Thyroid gland (tissue), 4 donors: ENCODE measurements at regions not wholly inside any gene's neighbourhood (a gene's known extent, or its start where the extent isn't known, plus 50 kb on each side); places are given as distances from the start of the nearest gene placed in this dataset.

ENCODE experiments used
- DNase-seq, 2 donors: peaks; one replicate each; pipeline ENCODE4 v3.0.0-alpha.2; 2019
- H3K27ac ChIP-seq, 3 donors: fragments of 200-600 bp; sonication (generic); 1 replicate in 2 of 3; 2 replicates in 1 of 3; pipeline ENCODE4 v1.5.1; 2016 to 2019; ENCODE audit warnings: mild to moderate bottlenecking in 1 of 3, moderate library complexity in 1 of 3
- H3K27me3 ChIP-seq: fragments of 200-600 bp; sonication (generic); one replicate; pipeline ENCODE4 v1.5.1; 2019
- H3K36me3 ChIP-seq, 2 donors: fragments of 200-600 bp; sonication (generic); one replicate each; pipeline ENCODE4 v1.5.1; 2016 to 2019
- H3K4me1 ChIP-seq, 2 donors: fragments of 200-600 bp; sonication (generic); one replicate each; pipeline ENCODE4 v1.5.1; 2017 to 2019
- H3K4me3 ChIP-seq, 3 donors: fragments of 200-600 bp; sonication (generic); replicated peaks in 1 of 3; 1 replicate in 2 of 3; 2 replicates in 1 of 3; pipeline ENCODE4 v1.5.1; 2016; ENCODE audit warnings: mild to moderate bottlenecking in 1 of 3
- H3K9me3 ChIP-seq: fragments of 200-600 bp; sonication (generic); one replicate; pipeline ENCODE4 v1.5.1; 2017
- POLR2A ChIP-seq, 2 donors: fragments of 450-650 bp; IDR thresholded peaks; one replicate each; pipeline ENCODE4 v1.6.1; 2017; ENCODE audit warnings: antibody characterized with exemption in 2 of 2, mild to moderate bottlenecking in 2 of 2, moderate library complexity in 1 of 2
- WGBS, 2 donors: methylation state at CpG; one replicate each; pipeline ENCODE4 v1.1.5; 2017; 5-methylcytosine and 5-hydroxymethylcytosine counted together
- intact Hi-C: fragments of 100-400 bp; cut with DNase I; formaldehyde crosslinking; loops from one replicate; pipeline ENCODE4 v1.15.1; 2023
- TF ChIP-seq, protein P1 (sequence below), 6 experiments: fragments of 200-600 bp in 3 of 6; fragments of 450-650 bp in 3 of 6; sonication (generic) in 3 of 6; IDR thresholded peaks; one replicate each; pipeline ENCODE4 v1.5.1; 2016 to 2019; ENCODE audit warnings: antibody characterized with exemption in 6 of 6, mild to moderate bottlenecking in 2 of 6, inconsistent platforms in 1 of 6, moderate library complexity in 1 of 6

DNA sequence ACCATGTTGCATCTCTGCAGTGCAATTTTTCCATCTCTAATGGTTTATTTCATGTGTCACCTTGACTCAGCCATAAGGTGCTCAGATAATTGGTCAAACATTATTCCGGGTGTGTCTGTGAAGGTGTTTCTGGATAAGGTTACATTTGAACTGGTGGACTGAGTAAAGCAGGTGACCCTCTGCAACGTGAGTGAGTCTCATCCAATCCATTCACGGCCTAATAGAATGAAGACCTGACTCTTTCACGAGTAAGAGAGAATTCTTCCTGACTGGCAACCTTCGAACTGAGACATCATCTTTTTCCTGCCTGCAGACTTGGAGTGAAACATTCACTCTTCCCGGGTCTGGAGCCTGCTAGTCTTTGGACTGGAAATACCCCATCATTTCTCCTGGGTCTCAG is 77.1 kb upstream of the SLC22A23 start:
- WGBS, 2 donors = 83 to 94% methylated on average over 6 of the region's 6 CpGs
- no peaks in the 10 kb centered on the region for H3K4me1 ChIP-seq
- H3K9me3 ChIP-seq = no peaks in the 10 kb centered on the region
- no peak overlapping the region for H3K4me3 ChIP-seq
- DNase-seq = no peak
- H3K27ac ChIP-seq = no peak overlapping the region
- TF ChIP-seq, protein P1, sequence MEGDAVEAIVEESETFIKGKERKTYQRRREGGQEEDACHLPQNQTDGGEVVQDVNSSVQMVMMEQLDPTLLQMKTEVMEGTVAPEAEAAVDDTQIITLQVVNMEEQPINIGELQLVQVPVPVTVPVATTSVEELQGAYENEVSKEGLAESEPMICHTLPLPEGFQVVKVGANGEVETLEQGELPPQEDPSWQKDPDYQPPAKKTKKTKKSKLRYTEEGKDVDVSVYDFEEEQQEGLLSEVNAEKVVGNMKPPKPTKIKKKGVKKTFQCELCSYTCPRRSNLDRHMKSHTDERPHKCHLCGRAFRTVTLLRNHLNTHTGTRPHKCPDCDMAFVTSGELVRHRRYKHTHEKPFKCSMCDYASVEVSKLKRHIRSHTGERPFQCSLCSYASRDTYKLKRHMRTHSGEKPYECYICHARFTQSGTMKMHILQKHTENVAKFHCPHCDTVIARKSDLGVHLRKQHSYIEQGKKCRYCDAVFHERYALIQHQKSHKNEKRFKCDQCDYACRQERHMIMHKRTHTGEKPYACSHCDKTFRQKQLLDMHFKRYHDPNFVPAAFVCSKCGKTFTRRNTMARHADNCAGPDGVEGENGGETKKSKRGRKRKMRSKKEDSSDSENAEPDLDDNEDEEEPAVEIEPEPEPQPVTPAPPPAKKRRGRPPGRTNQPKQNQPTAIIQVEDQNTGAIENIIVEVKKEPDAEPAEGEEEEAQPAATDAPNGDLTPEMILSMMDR (IDR thresholded peaks at IDR 0.05) = no peak
- no peak for TF ChIP-seq POLR2A (IDR thresholded peaks at IDR 0.05)
- intact Hi-C loops = no loop called here
- H3K27me3 ChIP-seq = no peaks in the 10 kb centered on the region
- no peaks in the 10 kb centered on the region for H3K36me3 ChIP-seq

DNA sequence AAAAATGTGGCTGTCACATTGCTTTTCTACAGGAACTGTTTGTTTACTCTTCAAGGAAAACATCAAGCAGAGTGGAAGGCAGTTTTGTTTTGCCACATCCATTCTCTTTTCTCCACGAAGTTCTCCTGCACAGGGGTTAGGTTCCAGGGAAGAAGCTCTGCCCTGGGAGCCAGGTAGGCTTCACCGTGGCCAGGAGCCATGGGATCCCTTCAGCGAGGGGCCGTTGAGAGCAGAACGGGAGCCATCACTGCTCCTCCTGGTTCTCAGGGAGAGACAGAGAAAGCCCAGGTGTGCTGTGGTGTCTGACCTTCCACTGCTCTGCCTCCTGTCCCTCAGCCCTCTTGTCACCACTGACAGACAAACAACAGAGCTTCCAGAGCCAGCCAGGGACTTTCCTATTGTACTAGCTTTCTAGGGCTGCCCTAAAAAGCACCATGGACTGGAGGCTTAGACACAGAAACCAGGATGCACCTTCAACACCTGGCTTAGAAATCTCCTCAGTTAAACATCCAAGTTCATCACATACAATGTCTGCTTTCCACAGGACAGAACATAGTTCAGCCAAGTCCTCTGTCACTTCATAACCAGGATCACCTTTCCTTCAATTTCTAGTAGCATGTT is 75.6 kb upstream of the SLC22A23 start:
- 81 to 85% methylated on average over 5 of the region's 5 CpGs for WGBS, 2 donors
- TF ChIP-seq, protein P1 (IDR thresholded peaks at IDR 0.05) = no peak
- no peak for TF ChIP-seq POLR2A (IDR thresholded peaks at IDR 0.05)
- Histone ChIP-seq H3K27me3 (no peaks in the 10 kb centered on the region), H3K36me3 (no peaks in the 10 kb centered on the region), H3K4me3 (no peak overlapping the region), H3K27ac (no peak overlapping the region), H3K4me1 (no peaks in the 10 kb centered on the region), H3K9me3 (no peaks in the 10 kb centered on the region)
- intact Hi-C loops = no loop called here
- DNase-seq = no peak

DNA sequence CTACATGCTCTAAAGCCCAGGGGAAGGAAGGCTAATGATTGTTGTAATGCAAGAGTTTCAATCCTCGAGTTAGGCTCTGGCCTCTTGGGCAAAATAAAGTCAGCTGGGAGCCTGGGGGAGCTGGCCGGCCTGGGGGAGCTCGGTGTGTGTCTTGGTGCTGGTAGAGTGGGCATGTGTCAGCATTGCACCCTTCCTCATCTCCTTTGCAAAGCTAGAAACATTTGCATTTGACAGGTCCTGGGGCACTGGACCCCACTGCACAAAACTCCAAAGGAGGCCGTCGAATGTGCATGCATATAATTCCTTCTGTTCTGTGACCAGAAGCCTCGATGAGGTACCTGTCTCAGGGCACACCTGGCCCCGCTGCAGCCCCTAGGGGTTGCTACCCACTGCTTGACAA is 74.6 kb upstream of the SLC22A23 start:
- WGBS, 2 donors = 83 to 87% methylated on average over 7 of the region's 7 CpGs
- no peaks in the 10 kb centered on the region for H3K27me3 ChIP-seq
- no peaks in the 10 kb centered on the region for H3K4me1 ChIP-seq
- H3K4me3 ChIP-seq = no peak overlapping the region
- no peaks in the 10 kb centered on the region for H3K9me3 ChIP-seq
- no peak for DNase-seq
- intact Hi-C loops = no loop called here
- H3K27ac ChIP-seq = no peak overlapping the region
- TF ChIP-seq, protein P1 (IDR thresholded peaks at IDR 0.05) = no peak
- no peak for TF ChIP-seq POLR2A (IDR thresholded peaks at IDR 0.05)
- no peaks in the 10 kb centered on the region for H3K36me3 ChIP-seq

DNA sequence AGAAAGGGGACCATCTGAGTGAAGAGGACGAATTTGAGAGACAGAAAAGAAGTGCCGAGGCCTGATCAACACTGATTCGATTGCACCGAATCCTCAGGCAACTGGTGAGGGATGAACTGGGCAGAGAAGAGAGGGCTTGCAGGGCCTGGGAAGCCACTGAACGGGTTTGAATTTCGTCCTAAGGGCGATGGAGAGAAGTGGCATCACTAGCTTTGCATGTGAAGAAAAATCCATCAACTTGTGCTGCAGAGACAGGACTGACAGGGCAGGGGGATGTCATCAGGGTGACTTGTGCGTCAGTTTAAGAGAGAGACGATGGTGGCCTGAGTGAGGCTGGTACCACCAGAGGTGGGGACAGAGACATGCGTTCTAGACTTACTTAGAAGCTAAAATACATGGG is 73.7 kb upstream of the SLC22A23 start:
- Histone ChIP-seq H3K27me3 (no peaks in the 10 kb centered on the region), H3K4me3 (no peak overlapping the region), H3K27ac (no peak overlapping the region), H3K36me3 (no peaks in the 10 kb centered on the region), H3K9me3 (no peaks in the 10 kb centered on the region), H3K4me1 (no peaks in the 10 kb centered on the region)
- DNase-seq = no peak
- TF ChIP-seq, protein P1 (IDR thresholded peaks at IDR 0.05) = no peak
- no peak for TF ChIP-seq POLR2A (IDR thresholded peaks at IDR 0.05)
- WGBS, 2 donors = 89 to 93% methylated on average over 10 of the region's 10 CpGs
- intact Hi-C loops = no loop called here

DNA sequence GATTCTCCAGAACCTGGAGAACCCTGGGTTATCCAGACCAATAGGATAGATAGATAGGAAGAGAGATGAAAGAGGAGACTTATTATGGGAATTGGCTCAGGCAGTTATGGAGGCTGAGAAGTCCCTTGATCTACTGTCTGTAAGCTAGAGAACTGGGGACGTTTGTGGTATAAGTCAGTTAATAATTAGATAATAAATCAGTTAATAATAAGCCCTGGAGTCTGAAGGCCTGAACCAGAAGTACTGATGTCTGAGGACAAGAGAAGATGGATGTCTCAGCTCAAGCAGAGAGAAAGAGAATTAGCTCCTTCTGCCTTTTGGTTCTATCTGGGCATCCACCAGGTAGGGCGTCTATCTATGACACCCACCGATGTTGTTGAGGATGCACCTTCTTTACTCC is 72.9 kb upstream of the SLC22A23 start:
- intact Hi-C loops = no loop called here
- no peak for TF ChIP-seq POLR2A (IDR thresholded peaks at IDR 0.05)
- TF ChIP-seq, protein P1 (IDR thresholded peaks at IDR 0.05) = no peak
- DNase-seq = no peak
- 83 to 90% methylated on average over 3 of the region's 3 CpGs for WGBS, 2 donors
- H3K27ac ChIP-seq = no peak overlapping the region
- H3K27me3 ChIP-seq = no peaks in the 10 kb centered on the region
- H3K4me1 ChIP-seq = no peaks in the 10 kb centered on the region
- no peaks in the 10 kb centered on the region for H3K9me3 ChIP-seq
- no peaks in the 10 kb centered on the region for H3K36me3 ChIP-seq
- H3K4me3 ChIP-seq = no peak overlapping the region
